HG03066 (cell line): ENCODE measurements at regions not wholly inside any gene's neighbourhood (a gene's known extent, or its start where the extent isn't known, plus 50 kb on each side); places are given as distances from the start of the nearest gene placed in this dataset.

Source experiments
- ATAC-seq: cut with Tn5 transposase; IDR thresholded peaks from one replicate; pipeline ENCODE4 v1.9.1; 2021; ENCODE audit warnings: low read depth; ENCODE audit not compliant: unreplicated experiment

DNA sequence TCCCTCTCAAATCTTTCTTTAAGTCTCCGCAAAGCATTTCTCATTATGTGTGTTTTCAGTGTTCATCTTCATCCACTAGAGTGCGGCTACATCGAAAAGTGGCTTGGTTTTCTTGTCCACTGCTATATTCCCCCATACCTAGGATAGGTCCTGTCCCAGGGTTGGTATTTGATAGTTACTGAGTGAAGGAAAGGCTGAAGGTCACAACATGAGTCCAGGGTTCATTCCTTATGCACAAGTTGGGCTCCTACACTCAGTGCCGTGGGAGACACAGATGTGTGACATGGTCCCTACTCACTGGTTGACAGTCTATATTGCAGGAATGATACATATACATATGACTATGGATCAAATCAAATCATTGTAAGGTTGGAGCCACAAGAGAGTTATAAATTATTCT, 55.4 kb upstream of the RELL1 start:
- ATAC-seq: no peak

DNA sequence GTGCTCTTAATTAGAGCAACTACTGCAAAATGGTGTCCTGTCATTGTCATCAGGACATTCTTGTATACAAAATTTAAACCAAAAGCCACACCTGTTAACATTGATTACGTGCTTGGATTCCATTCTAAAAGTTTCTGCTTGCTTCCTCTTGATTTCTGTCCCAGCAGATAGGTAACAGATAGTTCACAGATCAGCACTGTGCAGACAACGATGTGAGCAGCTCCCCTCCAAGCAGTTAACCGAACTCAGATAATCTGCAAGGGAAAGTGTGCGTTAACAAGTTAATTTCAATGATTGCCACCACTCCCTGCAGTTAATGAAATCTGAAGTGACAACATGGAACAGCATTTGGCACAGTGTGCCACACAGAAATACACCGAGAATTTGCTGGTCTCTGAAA, 54.4 kb upstream of the RELL1 start:
- no peak for ATAC-seq

DNA sequence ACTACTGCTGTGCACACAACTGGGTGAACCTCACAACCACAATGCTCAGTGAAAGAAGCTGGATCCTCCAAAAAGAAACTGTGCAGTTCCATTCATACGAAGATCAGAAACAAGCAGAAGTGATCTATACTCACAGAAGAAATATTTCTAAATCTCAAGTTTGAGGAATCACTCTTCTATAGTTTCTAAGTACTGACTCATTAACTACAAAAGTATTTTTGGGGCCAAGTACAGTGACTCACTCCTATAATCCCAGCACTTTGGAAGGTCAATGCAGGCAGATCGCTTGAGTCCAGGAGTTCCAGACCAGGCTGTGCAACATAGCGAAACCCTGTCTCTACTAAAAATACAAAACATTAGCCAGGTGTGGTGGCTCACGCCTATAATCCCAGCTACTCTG, 51.3 kb upstream of the RELL1 start:
- ATAC-seq: no peak
